Brain microvascular endothelial cell (primary cell): ENCODE measurements at regions not wholly inside any gene's neighbourhood (a gene's known extent, or its start where the extent isn't known, plus 50 kb on each side); places are given as distances from the start of the nearest gene placed in this dataset.
"Not testable (repeated sequence)": the region's sequence is repeated elsewhere in the genome, so short reads cannot be mapped to it uniquely, and the experiment has no call there.

ENCODE experiments used
- DNase-seq: peaks from one replicate; pipeline ENCODE4 v3.0.0-alpha.2; 2020
- H3K27ac ChIP-seq: fragments of 250-450 bp; sonication (Bioruptor Pico); 2 replicates; pipeline ENCODE4 v1.5.1; 2020; ENCODE audit warnings: mild to moderate bottlenecking, moderate library complexity
- H3K27me3 ChIP-seq: fragments of 250-450 bp; sonication (Bioruptor Pico); replicated peaks from 2 replicates; pipeline ENCODE4 v1.5.1; 2020; ENCODE audit warnings: mild to moderate bottlenecking
- H3K36me3 ChIP-seq: fragments of 250-450 bp; sonication (Bioruptor Pico); replicated peaks from 2 replicates; pipeline ENCODE4 v1.5.1; 2020; ENCODE audit warnings: mild to moderate bottlenecking
- H3K4me3 ChIP-seq: 2 replicates; pipeline ENCODE4 v1.5.1; 2011; ENCODE audit warnings: low read depth, mild to moderate bottlenecking, control low read depth, low read length, moderate library complexity
- CTCF ChIP-seq: IDR thresholded peaks from 2 replicates; pipeline ENCODE4 v1.5.1; 2011; ENCODE audit warnings: low read depth, mild to moderate bottlenecking, moderate library complexity, low read length, control low read depth, inconsistent platforms; ENCODE audit errors: missing control alignments
- in situ Hi-C: cut with HindIII; loops from 2 replicates; pipeline ENCODE4 v1.10.0; 2017; ENCODE audit warnings: low sequenced_read_pairs, low pct_ligation_motif_present

DNA sequence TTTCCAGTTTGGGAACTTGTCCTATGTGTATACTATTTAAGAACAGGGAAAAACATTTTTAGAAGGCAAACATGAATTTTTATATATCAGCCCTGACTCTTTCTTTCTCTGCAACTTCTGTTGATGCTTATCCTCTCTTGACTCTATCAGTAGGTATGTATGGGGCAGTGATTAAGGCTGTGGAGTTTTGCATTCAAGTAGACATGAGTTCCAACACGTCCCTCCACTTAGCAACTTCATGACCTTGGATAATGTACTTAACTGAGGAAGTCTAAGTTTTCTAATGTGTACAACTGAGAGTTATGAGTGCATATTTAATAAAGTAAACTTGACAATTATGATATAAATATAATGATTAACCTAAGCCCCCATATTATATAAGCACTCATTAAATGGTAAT, 414.6 kb downstream of the TDRD3 start:
- Histone ChIP-seq H3K27me3 (no peaks in the 10 kb centered on the region), H3K4me3 (no peak overlapping the region), H3K27ac (no peak overlapping the region), H3K36me3 (no peaks in the 10 kb centered on the region)
- in situ Hi-C loops, result no loop called here
- TF ChIP-seq CTCF, result no peak
- DNase-seq, result no peak

- DNase-seq, H3K4me3 ChIP-seq, in situ Hi-C loops: not testable (repeated sequence)
These were observed 408.6 kb downstream of the TDRD3 start for GRCh38 chr13:60805640-60806039.

GRCh38 chr13:60798503-60798902, 401.5 kb downstream of the TDRD3 start:
- Histone ChIP-seq H3K36me3 (no peaks in the 10 kb centered on the region), H3K27ac (no peak overlapping the region), H3K27me3 (no peaks in the 10 kb centered on the region), H3K4me3 (no peak overlapping the region)
- in situ Hi-C loops, result no loop called here
- TF ChIP-seq CTCF, result no peak
- DNase-seq, result no peak

More at GRCh38 chr13:60805640-60806039, 408.6 kb downstream of the TDRD3 start:
- H3K36me3 ChIP-seq, H3K27ac ChIP-seq, H3K27me3 ChIP-seq: not testable (repeated sequence)

GRCh38 chr13:60797112-60797511, 400.1 kb downstream of the TDRD3 start:
- no peak for TF ChIP-seq CTCF
- in situ Hi-C loops, result no loop called here
- no peaks in the 10 kb centered on the region for H3K36me3 ChIP-seq
- no peak overlapping the region for H3K4me3 ChIP-seq
- no peaks in the 10 kb centered on the region for H3K27me3 ChIP-seq
- no peak overlapping the region for H3K27ac ChIP-seq
- DNase-seq, result no peak

DNA sequence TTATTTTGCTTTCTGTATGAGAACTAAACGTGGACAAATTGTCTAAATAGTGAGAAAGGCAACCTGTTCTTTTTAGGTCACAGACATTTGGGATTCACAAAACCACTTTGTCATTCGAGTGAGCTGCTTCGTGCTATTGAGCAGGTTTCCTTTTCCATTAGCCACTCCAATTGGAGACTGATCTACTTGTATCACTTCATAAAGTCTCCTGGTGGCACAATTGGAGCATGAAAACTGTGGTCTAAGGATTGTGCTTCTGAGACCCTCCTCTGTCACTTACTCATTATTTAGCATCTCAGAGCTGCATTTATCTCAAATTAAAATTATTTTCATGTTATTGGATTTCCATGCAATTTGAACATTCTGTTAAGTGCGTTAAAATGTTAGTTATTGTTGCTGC, 397.7 kb downstream of the TDRD3 start:
- Histone ChIP-seq H3K27me3 (no peaks in the 10 kb centered on the region), H3K4me3 (no peak overlapping the region), H3K36me3 (no peaks in the 10 kb centered on the region), H3K27ac (no peak overlapping the region)
- in situ Hi-C loops, result no loop called here
- no peak for DNase-seq
- TF ChIP-seq CTCF, result no peak

DNA sequence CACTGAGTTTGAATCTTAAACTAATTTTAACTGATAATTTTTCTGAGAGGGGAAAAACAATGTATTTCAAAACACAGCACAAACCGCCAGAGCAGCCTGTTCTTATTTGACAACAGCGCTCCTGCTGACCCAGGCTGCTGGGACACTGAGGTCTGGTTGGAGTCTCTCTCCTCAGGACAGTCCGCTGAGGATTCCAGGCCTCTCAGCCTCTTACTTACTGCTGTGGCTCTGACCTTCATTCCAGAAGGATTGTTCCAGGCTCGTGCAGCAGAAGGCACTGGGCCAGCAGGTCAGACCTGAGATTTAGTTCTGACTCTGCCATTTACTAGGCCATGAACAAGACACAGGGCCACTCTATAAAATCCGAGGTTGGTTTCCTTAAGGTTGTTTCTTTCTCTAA, 393.6 kb downstream of the TDRD3 start:
- in situ Hi-C loops, result no loop called here
- Histone ChIP-seq H3K36me3 (no peaks in the 10 kb centered on the region), H3K27ac (no peak overlapping the region), H3K27me3 (no peaks in the 10 kb centered on the region), H3K4me3 (no peak overlapping the region)
- no peak for DNase-seq
- TF ChIP-seq CTCF, result no peak
